WI38 (cell line): ENCODE measurements at regions not wholly inside any gene's neighbourhood (a gene's known extent, or its start where the extent isn't known, plus 50 kb on each side); places are given as distances from the start of the nearest gene placed in this dataset.

Experiments
- H3K4me3 ChIP-seq: 2 replicates; pipeline ENCODE4 v1.5.1; 2011; ENCODE audit warnings: low read depth, mild to moderate bottlenecking, control low read depth, low read length
- TF ChIP-seq, protein P1 (sequence below): IDR thresholded peaks from 2 replicates; pipeline ENCODE4 v1.5.1; 2012; ENCODE audit warnings: low read depth, mild to moderate bottlenecking, control low read depth, low read length

- TF ChIP-seq, protein P1, sequence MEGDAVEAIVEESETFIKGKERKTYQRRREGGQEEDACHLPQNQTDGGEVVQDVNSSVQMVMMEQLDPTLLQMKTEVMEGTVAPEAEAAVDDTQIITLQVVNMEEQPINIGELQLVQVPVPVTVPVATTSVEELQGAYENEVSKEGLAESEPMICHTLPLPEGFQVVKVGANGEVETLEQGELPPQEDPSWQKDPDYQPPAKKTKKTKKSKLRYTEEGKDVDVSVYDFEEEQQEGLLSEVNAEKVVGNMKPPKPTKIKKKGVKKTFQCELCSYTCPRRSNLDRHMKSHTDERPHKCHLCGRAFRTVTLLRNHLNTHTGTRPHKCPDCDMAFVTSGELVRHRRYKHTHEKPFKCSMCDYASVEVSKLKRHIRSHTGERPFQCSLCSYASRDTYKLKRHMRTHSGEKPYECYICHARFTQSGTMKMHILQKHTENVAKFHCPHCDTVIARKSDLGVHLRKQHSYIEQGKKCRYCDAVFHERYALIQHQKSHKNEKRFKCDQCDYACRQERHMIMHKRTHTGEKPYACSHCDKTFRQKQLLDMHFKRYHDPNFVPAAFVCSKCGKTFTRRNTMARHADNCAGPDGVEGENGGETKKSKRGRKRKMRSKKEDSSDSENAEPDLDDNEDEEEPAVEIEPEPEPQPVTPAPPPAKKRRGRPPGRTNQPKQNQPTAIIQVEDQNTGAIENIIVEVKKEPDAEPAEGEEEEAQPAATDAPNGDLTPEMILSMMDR = no peak
Measured at GRCh38 chr14:96626916-96627315, 124.7 kb downstream of the PAPOLA start.

GRCh38 chr14:96627386-96627785, 125.2 kb downstream of the PAPOLA start:
- TF ChIP-seq, protein P1 = no peak
- H3K4me3 ChIP-seq = no peak overlapping the region

More at GRCh38 chr14:96626916-96627315, 124.7 kb downstream of the PAPOLA start:
- H3K4me3 ChIP-seq = no peak overlapping the region

DNA sequence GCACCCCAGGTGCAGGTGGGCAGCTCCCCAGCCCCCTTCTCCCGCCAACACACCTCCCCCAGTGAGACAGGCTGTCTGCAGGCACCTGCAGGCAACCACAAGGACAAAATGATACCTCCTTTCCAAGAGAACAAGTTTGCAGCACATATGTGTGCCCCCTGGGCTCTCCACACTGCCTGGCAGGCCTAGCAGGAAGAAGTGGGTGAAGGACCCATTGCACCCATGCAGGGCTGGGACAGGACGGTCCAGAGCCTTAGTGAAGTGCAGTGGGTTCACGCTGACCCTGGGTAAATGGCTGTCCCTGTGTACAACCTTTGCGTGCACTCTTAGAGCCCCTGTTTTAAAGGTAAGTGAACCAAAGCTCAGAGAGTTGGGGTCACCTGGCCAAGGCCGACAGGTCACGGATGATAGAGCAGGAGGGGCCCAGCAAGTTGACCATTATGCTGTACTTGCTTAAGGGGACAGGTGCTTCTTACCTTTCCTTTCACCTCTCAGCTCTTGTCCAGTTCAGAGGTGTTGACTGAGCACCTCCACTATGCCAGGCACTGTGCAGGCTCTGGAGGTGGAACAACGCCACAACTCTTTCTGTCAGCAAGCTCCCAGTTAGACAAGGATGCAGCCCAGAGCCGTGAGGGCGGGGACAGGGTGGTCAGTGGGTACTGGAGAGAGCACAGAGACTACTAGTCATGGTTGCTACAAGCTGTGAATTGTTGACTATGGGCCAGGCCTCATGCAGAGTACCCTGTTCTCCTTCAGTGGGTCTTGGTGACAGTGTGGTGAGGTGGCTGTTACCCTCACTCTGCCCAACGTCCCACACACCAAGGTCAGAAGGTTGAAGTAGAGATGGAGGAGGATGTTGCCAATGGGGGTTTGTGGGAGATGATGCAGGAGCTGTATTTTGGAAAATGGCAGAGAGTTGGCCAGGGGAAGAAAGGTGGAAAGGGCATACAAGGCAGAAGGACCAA, 125.9 kb downstream of the PAPOLA start:
- no peak overlapping the region for H3K4me3 ChIP-seq

DNA sequence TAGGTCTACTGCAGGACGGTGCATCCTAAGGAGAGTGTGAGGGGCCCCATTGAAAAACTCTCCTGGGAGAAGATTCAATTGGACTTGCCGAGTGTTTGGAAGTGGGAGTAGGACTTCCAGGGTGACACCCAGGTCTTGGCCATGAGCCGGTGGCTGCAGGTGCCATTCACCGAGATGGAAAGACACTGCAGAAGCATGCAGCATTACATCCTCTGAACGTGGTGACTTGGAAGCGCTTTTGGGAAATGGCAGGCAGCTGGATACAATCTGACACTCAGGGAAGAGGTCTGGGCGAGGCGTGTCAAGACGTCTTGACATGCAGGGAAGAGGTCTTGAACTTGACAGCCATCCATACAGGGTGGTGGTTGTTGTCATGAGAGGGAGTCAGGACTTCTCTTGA, 126.9 kb downstream of the PAPOLA start:
- H3K4me3 ChIP-seq = no peak overlapping the region
- TF ChIP-seq, protein P1 = no peak

More for the DNA sequence above, 125.9 kb downstream of the PAPOLA start:
- TF ChIP-seq, protein P1 = no peak

DNA sequence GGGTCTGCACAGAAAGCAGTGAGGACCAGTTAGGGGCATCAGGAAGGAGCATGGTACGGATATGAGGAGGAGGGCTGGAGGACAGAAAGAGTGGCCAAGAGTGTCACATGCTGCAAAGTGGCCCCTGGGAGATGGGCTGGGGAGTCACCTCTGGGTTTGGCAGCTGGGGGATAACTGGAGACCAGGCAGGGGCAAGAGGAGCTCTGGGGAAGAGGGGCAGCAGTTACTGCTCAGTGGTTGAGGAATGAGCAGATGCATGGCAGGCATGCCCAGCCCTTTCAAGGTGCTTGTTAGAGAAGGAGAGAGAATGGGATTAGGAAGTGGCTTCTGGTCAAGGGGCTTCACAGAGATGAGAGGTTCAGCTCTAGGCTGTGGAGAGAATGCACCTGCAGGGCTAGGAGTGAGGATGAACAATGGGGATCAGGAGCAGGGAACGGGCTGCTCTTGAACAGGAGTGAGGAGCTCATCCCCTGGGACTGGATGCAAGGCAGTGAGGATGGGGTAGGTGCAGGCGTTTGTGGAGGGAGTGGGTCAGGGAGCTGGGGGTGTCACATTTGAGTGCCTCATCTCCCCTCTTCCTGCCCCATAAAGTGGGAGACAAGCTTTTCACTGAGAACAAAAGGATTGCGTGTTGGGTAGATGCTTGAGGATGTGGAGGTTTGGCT, 127.5 kb downstream of the PAPOLA start:
- TF ChIP-seq, protein P1 = no peak

DNA sequence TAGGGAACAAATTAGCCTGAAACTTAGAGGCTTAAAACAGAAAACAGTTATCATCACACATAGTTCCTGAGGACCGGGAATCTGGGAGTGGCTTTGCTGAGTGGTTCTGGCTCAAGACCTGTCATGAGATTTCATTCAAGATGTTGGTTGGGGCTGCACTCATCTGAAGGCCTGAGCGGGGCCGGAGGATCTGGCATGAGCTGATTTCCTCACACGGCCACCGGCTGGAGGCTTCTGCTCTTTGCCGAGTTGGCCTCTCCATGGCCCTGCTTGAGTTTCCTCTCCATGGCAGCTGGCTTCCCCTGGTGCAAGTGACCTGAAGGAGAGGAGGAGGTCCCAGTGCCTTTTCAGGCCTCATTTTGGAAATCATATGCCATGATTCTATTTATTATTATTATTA, 128.1 kb downstream of the PAPOLA start:
- TF ChIP-seq, protein P1 = no peak
- H3K4me3 ChIP-seq = no peak overlapping the region

More for the DNA sequence above, 127.5 kb downstream of the PAPOLA start:
- no peak overlapping the region for H3K4me3 ChIP-seq

DNA sequence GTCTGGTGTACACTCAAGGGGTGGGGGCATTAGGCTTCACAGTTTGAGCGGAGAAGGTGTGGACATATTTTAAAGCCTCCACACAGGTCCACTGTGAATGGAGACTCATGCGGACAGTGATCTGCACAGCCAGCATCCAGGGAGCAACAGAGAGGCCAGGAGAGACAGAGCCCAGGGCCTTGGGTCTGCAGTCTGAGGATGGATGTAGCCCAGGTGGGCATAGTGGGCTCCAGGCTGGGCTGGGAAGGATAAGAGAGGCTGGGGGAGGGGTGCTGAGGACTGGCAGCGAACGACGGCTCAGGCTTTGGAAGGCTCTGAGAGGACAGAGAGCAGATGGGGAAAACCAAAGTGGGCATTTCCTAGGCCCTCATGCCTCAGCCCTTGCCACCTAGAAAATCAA, 128.8 kb downstream of the PAPOLA start:
- no peak overlapping the region for H3K4me3 ChIP-seq
- TF ChIP-seq, protein P1 = no peak
